GM21423 (cell line): ENCODE measurements at regions not wholly inside any gene's neighbourhood (a gene's known extent, or its start where the extent isn't known, plus 50 kb on each side); places are given as distances from the start of the nearest gene placed in this dataset.

ENCODE experiments used
- ATAC-seq: cut with Tn5 transposase; IDR thresholded peaks from one replicate; pipeline ENCODE4 v1.9.1; 2021; ENCODE audit warnings: mild to moderate bottlenecking, moderate library complexity; ENCODE audit not compliant: unreplicated experiment

DNA sequence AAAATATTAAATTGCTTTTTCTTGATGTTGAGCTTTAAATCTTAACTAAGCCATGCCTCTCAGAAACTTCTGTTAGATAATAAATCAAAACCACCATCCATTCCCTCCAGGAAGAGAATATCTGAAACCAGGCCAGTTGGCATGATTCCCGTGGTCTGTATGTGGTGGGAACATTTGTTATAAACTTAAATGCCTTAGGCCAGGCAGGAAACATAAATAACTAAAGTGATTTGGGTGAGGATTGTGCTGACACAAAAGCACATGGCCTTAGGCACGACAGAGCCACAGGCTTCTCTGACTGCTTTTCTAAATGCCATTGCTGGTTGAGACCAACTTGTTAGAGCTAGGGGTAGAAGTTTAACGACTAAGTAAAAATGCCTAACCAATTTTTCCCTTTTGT is 255.9 kb downstream of the GABRG2 start:
- no peak for ATAC-seq

DNA sequence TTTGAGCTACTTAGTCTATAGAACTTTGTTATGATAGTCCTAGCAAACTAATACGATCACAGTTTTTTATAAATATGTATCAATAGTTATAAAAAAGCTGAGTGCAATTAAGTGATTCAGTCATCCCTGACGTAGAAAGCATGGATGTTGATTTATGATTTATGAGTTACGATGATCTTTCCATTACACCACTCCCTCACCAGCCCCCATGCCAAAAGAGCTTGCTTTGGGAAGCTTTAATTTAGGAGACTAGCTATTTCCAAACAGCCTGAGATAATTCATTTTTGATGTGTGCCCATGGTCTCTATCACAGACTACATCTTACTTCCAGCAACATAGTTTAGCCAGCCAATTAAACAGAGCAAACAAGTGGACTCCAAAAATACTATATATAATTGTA is 256.8 kb downstream of the GABRG2 start:
- ATAC-seq = no peak

DNA sequence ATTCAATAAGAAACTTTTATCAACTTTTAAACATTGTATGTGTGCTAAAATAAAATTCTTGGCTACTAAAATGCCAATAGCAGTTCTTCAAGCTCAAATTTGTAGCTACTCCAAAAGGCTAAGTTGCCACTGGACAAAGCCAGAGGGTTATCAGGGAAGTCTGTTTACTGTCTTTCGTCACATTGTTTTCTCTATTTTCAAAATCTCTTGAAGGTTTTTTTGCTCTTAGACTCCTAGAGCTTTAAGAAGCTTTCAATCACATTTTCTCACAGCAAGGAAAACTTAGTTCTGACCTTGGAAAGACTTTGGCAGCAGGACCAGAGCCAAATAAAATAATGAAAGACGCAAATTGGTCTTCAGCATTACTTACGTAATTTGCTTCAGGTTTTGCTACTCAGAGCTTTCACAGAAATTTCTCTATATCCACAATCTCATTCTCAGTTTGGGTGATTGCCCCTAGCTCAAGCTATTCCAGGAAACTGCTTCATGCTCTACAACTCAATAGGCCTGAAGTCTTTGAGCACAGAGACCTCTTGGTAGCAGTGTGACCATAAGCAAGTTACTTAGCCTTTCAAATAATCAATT is 257.7 kb downstream of the GABRG2 start:
- ATAC-seq = no peak

DNA sequence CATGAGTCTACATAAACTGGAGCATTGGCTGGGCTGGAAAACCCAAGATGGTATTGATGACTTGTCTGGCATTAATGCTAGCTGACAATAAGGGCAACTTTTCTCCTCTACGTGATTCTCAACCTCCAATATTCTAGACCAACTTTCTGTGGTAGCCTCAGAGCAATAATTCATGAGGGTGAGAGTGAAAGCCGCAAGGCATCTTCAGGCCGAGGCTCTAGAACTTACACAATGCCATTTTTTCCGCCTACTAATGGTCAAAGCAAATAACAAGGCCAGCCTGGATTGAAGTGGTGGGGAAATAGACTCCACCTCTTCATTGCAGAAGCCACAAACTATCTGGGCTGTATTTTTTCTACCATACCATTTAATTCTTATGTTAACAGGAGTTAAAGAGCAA is 267.4 kb downstream of the GABRG2 start:
- ATAC-seq = no peak

DNA sequence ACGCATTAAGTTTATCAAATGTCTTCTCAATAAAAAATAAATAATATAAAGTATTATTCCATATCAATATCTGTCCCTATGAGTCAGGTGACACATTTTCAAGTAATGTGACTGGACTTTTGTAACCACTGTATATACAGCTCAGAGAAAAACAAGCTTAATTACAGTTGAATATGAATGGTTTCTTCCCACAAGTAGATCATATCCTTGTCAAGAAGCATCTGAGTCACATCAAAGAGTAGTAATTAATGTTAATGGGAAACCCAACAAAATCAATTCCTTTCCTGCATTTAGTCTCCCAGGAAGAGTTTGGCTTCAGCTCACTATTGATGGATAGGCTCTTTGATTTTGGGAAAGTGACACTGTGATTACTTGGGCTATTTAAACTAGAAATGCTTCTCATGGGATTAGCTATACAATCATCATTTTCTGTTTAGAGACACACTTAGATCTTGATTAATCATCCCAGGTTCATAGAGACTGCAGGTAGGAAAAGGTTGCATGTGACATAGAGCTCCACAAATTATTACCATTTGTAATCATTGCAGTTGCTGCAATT is 292.9 kb downstream of the GABRG2 start:
- no peak for ATAC-seq

DNA sequence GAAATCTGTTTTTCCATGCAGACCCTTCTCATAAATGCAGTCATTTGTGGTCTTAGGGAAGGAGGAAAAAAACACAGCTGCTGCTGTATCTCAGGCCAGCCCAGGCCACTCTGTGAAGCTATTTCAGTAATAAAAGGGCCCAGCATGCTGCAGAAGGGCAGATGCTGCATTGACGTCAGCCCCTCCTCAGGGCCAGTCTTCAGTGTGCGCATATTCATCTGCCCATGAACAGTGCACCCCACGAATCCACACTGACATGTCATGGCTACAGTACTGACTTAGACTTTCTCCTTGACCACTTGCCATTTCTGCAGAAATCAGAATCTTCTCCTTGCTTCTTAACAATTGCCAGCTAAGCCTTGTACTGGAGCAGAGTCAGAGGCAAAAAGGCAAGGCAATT is 304.7 kb downstream of the GABRG2 start:
- ATAC-seq = no peak

DNA sequence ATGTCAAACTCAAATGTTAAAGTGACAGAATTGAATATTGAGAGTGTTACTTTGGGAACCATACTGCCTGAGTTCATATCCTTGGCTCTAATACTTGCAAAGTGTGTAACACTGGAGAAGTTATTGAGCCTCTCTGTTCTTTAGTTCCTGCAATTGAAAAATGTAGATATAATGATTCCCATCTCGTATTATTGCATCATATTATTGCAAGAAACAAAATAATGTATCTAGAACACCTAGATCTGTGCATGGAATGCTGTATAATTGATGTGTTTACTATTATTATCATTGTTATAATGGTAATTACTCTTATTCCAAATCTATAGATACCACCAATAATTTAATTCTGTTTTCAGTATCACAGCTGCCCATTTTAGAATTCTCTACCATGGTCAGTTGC is 310.3 kb downstream of the GABRG2 start:
- ATAC-seq = no peak

DNA sequence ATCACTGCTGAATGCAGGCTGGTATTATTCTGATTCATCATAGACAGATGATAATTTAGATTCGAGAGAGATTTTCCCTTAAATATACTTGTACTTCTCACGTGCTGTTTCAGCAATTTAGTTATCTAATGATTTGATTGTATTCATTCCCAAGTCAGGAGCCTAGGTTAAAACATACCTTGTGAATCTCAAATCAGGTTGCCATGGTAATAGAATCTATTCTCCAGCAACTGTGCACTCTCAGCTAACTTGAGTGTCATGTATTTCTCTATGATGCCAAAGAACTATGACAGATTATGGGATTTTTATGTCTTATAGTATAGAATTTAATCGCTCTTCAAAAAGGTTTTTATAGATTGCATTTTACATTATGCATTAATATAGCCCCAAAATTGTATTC is 315.3 kb downstream of the GABRG2 start:
- ATAC-seq = no peak

DNA sequence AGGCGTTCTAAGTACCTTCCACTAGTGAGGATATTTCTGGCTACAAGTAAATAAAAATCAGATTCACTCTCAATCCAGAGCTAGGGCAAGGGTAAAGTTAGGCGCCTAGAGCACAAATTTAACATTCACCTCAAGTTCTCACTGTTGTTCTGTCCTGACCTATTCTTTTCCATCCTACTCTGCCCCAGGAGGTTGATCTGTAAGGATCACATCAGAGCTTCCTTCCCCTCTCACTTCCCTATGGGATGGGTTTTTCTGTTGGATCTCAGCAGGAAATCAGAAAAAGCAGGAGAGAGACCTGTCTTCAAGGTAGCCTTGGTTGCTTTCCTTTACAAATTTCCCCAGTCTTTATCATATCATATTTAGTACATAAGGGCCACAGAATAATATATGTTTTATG is 316.7 kb downstream of the GABRG2 start:
- ATAC-seq = no peak

DNA sequence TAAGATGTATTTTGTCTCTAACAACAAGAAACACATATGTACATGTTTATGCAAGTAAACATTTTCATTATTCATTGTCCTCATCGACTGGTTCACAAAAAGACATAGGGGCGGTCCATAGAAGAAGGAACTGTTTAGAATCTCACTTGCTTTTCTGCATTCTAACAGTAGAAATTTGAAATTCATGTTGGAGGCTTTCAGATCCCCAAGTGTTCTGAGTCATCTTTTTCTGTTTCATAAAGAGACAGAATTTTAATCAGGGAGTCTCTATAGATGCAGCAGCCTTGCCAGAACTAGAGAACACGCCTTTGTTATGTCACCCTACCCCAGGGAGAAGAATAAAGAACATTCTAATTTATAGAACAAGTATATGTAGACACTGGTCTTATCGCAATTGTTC is 324.3 kb downstream of the GABRG2 start:
- ATAC-seq = no peak

DNA sequence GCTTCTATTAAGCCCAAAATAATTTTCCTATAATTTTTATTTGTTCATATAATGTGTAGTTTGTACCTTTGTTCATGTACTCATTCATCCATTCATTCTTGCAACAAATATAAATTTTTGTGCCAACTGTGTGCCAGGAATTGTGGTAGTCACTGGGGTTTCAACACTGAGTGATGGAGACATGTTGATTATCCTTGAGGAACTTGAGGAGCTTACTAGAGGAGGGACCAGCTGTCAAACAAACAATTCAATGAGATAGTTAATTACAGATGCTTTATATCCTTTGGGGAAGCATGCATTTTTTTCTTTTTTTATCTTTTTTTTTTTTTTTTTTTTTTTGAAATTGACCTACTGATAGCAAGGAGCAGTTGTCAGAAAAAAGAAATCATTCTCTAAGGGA is 324.8 kb downstream of the GABRG2 start:
- no peak for ATAC-seq

DNA sequence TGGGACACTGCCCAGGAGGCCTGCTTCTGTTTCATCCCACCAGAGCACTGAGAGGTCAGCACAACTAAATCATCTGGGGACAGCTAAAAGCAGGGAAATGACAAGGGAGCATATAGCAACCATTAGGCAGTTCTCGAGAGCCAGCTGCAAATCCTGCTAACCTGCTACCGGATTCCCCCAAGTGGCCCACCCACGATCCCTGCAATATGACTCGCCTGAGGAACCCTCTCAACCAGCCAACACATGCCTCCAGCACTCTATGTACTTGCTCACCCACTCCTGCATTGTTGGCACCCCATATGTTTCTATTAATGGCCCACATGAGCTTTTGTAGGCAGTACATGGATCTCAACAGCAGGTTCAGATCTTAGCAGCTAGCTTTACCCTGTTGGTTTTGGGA is 326.0 kb downstream of the GABRG2 start:
- ATAC-seq = no peak

DNA sequence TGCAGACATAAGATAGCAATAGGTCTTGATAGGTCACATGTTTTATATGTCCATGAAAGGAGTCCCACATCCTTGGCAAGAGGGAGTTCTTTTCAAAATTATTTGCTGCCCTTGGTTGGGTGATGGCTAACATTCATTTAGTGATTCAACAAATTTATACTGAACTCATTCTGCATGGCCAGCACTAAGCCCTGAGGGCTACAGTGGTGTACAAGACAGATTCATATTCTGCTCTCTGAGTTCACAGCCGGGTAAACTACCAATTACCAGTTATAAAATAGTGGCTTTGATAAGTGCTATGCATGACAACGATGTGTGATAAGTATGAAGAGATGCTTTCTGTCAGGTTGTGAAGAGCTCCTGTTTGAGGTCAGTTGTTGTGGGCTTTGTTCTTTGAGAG is 340.0 kb downstream of the GABRG2 start:
- ATAC-seq = no peak

DNA sequence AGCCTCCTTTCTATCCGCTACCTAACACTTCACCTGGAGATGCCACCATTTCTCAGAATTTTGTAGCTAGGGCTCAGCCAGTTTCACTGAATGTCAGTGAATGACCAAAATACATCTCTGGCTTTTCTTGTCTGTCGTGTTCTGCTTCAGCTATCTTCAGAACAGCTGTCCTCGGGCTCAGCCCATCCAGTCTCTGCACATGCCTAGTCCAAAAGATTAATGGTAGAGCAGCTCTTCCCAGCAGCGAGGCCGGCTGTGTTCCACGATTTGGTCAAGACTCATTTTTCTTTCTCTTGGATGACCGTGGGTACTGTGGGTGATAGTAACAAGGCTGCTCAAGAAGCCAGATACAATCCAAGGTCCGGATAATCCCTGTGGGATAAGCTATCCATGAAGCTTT is 342.8 kb downstream of the GABRG2 start:
- ATAC-seq = no peak

DNA sequence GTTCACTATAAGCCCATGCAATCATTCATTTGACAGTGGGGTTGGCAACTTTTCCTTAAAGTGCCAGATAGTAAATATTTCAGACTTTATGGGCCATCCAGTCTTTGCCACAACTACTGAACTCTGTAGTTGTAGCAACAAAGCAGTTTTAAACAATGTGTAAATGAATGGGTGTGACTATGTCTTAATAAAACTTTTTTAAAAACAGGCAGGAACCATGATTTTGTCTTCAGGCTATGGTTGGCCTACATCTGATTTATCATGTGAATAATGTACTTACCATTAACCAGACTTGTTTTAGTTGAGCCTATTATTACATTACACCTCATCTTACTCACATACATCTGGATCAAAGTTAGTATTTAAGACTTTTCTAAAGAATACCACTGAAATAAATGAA is 361.6 kb downstream of the GABRG2 start:
- ATAC-seq = no peak

DNA sequence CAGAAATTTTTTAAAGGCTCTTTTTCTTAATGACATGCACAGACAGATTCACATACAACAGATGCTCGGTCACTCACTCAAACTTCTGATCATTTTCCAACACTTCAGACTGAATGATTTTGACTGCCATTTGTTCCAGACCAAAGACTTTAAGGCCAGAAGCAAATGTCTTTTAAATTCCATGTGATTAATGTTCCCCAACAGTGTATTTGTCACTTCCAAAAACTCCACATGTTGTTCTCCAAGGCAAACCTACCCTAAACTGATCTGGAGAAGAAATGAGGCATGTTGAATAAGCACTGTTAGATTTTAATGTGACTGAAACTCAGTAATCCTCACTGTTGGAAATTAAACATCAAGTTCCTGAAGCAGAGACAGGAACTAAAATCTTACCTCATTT is 366.7 kb downstream of the GABRG2 start:
- no peak for ATAC-seq

DNA sequence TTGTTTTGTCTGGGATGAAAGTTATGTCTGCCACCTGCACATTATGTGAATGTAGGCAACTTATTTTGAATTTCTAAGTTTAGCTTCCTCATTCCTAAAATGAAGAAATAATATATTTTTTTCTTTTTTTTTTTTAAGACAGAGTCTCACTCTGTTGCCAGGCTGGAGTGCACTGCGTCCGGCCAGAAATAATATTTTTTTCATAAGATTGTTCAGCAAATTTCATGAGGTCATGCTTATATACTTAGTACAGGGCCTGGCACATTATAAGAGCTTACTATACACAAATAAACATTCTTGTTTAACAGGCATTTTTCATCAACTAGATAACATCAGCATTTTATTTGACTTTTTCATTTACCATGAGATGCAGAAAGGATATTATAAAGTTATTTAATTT is 368.5 kb downstream of the GABRG2 start:
- ATAC-seq = no peak

DNA sequence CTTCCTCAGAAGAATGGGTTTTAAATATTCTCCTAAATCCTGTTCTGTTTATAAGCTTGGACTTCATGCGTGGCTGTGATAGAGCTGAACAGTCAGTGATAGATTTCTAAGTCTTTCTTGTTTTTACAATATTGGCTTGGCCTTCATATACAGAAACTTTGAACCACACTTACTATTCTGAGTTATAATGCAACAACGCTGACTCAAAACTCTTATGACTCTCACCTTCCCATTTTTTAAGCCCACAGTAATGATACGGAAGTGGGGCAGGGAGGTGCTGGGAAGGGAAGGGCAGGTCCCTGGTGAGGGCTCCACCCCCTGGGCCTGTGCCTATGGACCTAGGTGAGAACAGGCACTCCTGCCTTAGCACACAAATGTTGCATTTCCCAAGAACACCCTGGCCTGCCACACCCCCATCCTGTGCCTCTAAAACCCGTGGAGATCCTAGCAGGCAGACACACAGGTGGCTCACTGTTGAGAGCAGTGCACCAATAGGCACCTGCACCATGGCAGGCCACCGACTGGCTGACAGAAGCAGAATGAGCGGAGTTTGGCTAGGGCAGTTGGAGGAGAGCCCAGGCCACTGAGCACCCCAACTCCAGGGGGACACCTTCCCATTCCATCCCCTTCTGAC is 376.7 kb downstream of the GABRG2 start:
- ATAC-seq = no peak

DNA sequence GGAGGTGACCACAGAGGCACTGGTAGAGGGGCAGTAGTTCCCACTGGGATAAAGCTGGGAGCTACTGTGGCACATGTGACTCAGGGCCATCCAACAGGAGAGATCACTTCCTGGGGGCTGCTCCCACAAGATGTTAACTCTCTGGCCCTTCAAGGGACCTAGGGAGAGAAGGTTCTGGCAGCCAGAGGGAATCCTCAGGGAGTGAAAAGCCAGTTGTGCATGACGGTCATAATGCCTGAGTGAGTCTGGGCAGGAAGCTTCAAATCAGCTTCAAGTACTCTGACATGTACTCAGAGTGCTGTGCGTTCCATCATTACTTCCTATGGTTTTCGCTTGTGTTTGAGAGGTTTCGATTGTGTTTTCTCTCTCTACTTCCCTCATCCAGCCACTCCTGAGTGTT is 388.5 kb downstream of the GABRG2 start:
- ATAC-seq = no peak

DNA sequence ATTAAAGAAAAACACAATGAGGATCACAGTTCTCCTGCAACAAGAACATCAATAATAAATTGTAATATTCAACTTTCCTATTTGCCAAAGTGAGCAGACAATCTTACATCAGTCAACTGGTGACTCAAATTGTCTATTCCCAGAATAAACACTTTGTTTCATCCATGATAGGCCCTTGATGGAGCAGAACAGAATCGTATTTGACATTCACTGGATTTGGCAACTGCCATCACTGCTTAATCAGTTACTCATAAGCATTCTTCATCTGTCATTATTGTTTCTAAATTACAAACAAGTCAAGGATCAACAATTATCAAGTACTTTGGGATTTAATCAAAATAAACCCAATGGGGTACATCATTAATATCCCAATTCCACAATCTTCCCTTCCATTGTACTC is 398.4 kb downstream of the GABRG2 start:
- ATAC-seq = no peak

DNA sequence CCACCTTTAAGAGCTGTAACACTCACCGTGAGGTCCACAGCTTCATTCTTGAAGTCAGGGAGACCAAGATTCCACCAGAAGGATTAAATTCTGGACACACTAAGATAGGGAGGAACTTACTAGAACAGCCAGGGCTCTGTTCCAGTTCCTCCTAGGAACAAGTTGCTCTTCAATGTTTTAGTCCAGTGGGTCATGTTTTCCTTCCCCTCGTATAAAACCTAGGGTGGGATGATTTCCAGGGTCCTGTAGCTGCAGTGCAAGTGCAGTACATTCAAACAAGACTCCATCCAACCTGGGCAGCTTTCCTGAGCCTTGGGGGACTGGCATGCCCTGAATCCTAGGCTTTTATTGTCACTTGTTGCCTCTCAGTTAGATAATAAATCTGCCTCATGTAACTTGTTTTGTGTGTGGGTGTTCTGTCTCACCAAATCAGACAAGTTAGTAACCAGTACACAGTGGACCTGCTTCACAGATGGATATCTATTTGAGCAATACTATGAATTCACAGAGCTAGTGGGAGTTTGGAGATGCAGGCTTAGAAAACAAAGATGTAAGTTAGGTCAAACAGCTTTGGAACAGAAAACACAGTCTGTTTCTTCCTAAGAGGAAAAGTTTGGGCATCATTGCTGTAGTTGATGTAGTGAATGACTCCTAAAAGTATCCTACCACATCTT is 405.6 kb downstream of the GABRG2 start:
- ATAC-seq = no peak

DNA sequence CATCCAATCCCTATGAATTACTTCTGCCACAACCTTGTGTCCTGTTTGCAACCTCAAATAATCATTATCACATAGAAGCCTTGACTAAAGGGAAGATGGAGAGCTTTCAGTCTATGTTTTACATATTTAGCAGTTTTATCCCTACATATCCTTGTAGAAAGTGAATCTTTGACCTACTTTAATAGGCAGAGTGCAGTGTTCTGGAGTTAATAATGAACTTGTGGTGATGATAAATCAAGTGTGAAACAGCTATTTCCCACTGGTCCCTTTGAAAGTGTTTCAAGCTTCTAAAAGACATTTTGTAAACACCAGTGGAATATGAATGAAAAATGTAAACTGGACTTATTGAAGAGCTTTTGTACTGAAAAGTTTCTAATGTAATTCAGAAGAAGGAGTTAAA is 406.7 kb downstream of the GABRG2 start:
- no peak for ATAC-seq
